ENCODE measurements at regions not wholly inside any gene's neighbourhood (a gene's known extent, or its start where the extent isn't known, plus 50 kb on each side); places are given as distances from the start of the nearest gene placed in this dataset.

- no peak overlapping the region for H3K27ac ChIP-seq
- TF ChIP-seq POLR2AphosphoS5 (IDR thresholded peaks at IDR 0.05; ENCODE audit: borderline replicate concordance, low read depth, low read length) = no peak
- no peak for TF ChIP-seq EZH2 (IDR thresholded peaks at IDR 0.05)
- no peak for TF ChIP-seq FOXP2 (optimal IDR thresholded peaks at IDR 0.05; ENCODE audit: control extremely low read depth, extremely low read length, insufficient read depth)
- H3K9me3 ChIP-seq (ENCODE audit: low read depth, low read length) = no peaks in the 10 kb centered on the region
- DNase-seq (ENCODE audit: low read depth, low spot score) = peak; percentile 14
- peak overlapping the region; percentile 48 for H3K9ac ChIP-seq (ENCODE audit: insufficient read length)
- H3K36me3 ChIP-seq (ENCODE audit: insufficient read depth, low read length) = no peaks in the 10 kb centered on the region
- H3K4me3 ChIP-seq = peak overlapping the region; percentile 35; the same call in 1 of the 2 replicates
These were observed 529.8 kb upstream of the VRK2 start for GRCh38 chr2:57516698-57517340.

DNA sequence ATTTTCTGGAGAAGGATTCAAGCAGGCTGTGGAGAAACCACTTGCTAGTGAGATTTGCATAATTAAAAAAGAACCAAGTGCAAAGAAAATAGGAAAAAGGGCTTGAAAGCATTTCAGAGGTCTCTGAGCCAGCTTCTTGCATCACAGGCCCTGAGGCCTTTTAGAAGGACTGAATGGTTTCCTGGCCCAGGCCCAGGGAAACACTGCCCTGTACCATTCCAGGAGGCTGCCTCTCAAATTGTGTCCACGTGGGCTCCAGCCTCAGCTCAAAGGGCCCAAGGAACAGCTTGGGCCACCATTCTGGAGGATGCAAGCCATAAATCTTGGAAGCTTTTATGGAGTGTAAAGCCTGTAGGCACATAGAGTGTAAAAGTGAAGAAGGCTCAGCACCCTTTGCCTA is 523.3 kb upstream of the VRK2 start:
- no peak overlapping the region for H3K27ac ChIP-seq
- DNase-seq (ENCODE audit: low read depth, low spot score) = no peak
- H3K36me3 ChIP-seq (ENCODE audit: insufficient read depth, low read length) = no peaks in the 10 kb centered on the region
- H3K9ac ChIP-seq (ENCODE audit: insufficient read length) = no peak overlapping the region
- TF ChIP-seq POLR2AphosphoS5 (IDR thresholded peaks at IDR 0.05; ENCODE audit: borderline replicate concordance, low read depth, low read length) (no peak), FOXP2 (optimal IDR thresholded peaks at IDR 0.05; ENCODE audit: control extremely low read depth, extremely low read length, insufficient read depth) (no peak), EZH2 (IDR thresholded peaks at IDR 0.05) (no peak)
- no peaks in the 10 kb centered on the region; the same call in 1 of the 2 replicates for H3K9me3 ChIP-seq (ENCODE audit: low read depth, low read length)
- no peak overlapping the region for H3K4me3 ChIP-seq

- no peak overlapping the region for H3K27ac ChIP-seq
- no peak overlapping the region for H3K4me3 ChIP-seq
- H3K9ac ChIP-seq (ENCODE audit: insufficient read length) = no peak overlapping the region
- no peak for DNase-seq (ENCODE audit: low read depth, low spot score)
- TF ChIP-seq EZH2 (IDR thresholded peaks at IDR 0.05) (no peak), FOXP2 (optimal IDR thresholded peaks at IDR 0.05; ENCODE audit: control extremely low read depth, extremely low read length, insufficient read depth) (no peak), POLR2AphosphoS5 (IDR thresholded peaks at IDR 0.05; ENCODE audit: borderline replicate concordance, low read depth, low read length) (no peak)
- no peaks in the 10 kb centered on the region for H3K9me3 ChIP-seq (ENCODE audit: low read depth, low read length)
- H3K36me3 ChIP-seq (ENCODE audit: insufficient read depth, low read length) = no peaks in the 10 kb centered on the region
These were observed 518.9 kb upstream of the VRK2 start for GRCh38 chr2:57527685-57528084.

- no peak for TF ChIP-seq EZH2 (IDR thresholded peaks at IDR 0.05)
- no peak for TF ChIP-seq POLR2AphosphoS5 (IDR thresholded peaks at IDR 0.05; ENCODE audit: borderline replicate concordance, low read depth, low read length)
- no peak for TF ChIP-seq FOXP2 (optimal IDR thresholded peaks at IDR 0.05; ENCODE audit: control extremely low read depth, extremely low read length, insufficient read depth)
- no peak for DNase-seq (ENCODE audit: low read depth, low spot score)
- H3K9ac ChIP-seq (ENCODE audit: insufficient read length) = no peak overlapping the region
- H3K9me3 ChIP-seq (ENCODE audit: low read depth, low read length) = no peaks in the 10 kb centered on the region
- no peaks in the 10 kb centered on the region for H3K36me3 ChIP-seq (ENCODE audit: insufficient read depth, low read length)
- H3K27ac ChIP-seq = no peak overlapping the region
- H3K4me3 ChIP-seq = no peak overlapping the region
These were observed 518.1 kb upstream of the VRK2 start for GRCh38 chr2:57528499-57528898.

GRCh38 chr2:57534358-57534757 is 512.2 kb upstream of the VRK2 start:
- no peaks in the 10 kb centered on the region for H3K36me3 ChIP-seq (ENCODE audit: insufficient read depth, low read length)
- H3K4me3 ChIP-seq = no peak overlapping the region
- DNase-seq (ENCODE audit: low read depth, low spot score) = no peak
- TF ChIP-seq EZH2 (IDR thresholded peaks at IDR 0.05) (no peak), FOXP2 (optimal IDR thresholded peaks at IDR 0.05; ENCODE audit: control extremely low read depth, extremely low read length, insufficient read depth) (no peak), POLR2AphosphoS5 (IDR thresholded peaks at IDR 0.05; ENCODE audit: borderline replicate concordance, low read depth, low read length) (no peak)
- H3K27ac ChIP-seq = no peak overlapping the region
- no peaks in the 10 kb centered on the region for H3K9me3 ChIP-seq (ENCODE audit: low read depth, low read length)
- no peak overlapping the region for H3K9ac ChIP-seq (ENCODE audit: insufficient read length)

GRCh38 chr2:57536535-57537231 is 509.9 kb upstream of the VRK2 start:
- H3K9me3 ChIP-seq (ENCODE audit: low read depth, low read length) = no peaks in the 10 kb centered on the region
- TF ChIP-seq EZH2 (IDR thresholded peaks at IDR 0.05) (no peak), POLR2AphosphoS5 (IDR thresholded peaks at IDR 0.05; ENCODE audit: borderline replicate concordance, low read depth, low read length) (no peak), FOXP2 (optimal IDR thresholded peaks at IDR 0.05; ENCODE audit: control extremely low read depth, extremely low read length, insufficient read depth) (no peak)
- no peak overlapping the region for H3K27ac ChIP-seq
- H3K4me3 ChIP-seq = no peak overlapping the region
- no peak overlapping the region for H3K9ac ChIP-seq (ENCODE audit: insufficient read length)
- no peaks in the 10 kb centered on the region for H3K36me3 ChIP-seq (ENCODE audit: insufficient read depth, low read length)
- DNase-seq (ENCODE audit: low read depth, low spot score) = no peak

GRCh38 chr2:57539761-57540160 is 506.8 kb upstream of the VRK2 start:
- DNase-seq (ENCODE audit: low read depth, low spot score) = no peak
- Histone ChIP-seq H3K9ac (ENCODE audit: insufficient read length) (no peak overlapping the region), H3K9me3 (ENCODE audit: low read depth, low read length) (no peaks in the 10 kb centered on the region), H3K4me3 (no peak overlapping the region), H3K36me3 (ENCODE audit: insufficient read depth, low read length) (no peaks in the 10 kb centered on the region), H3K27ac (no peak overlapping the region)
- TF ChIP-seq EZH2 (IDR thresholded peaks at IDR 0.05) (no peak), FOXP2 (optimal IDR thresholded peaks at IDR 0.05; ENCODE audit: control extremely low read depth, extremely low read length, insufficient read depth) (no peak), POLR2AphosphoS5 (IDR thresholded peaks at IDR 0.05; ENCODE audit: borderline replicate concordance, low read depth, low read length) (no peak)

GRCh38 chr2:57542081-57542480 is 504.5 kb upstream of the VRK2 start:
- Histone ChIP-seq H3K9ac (ENCODE audit: insufficient read length) (no peak overlapping the region), H3K36me3 (ENCODE audit: insufficient read depth, low read length) (no peaks in the 10 kb centered on the region), H3K9me3 (ENCODE audit: low read depth, low read length) (no peaks in the 10 kb centered on the region), H3K4me3 (no peak overlapping the region), H3K27ac (no peak overlapping the region)
- DNase-seq (ENCODE audit: low read depth, low spot score) = no peak
- no peak for TF ChIP-seq POLR2AphosphoS5 (IDR thresholded peaks at IDR 0.05; ENCODE audit: borderline replicate concordance, low read depth, low read length)
- TF ChIP-seq EZH2 (IDR thresholded peaks at IDR 0.05) = no peak
